Chondrocyte (in vitro differentiated cells): ENCODE measurements at regions not wholly inside any gene's neighbourhood (a gene's known extent, or its start where the extent isn't known, plus 50 kb on each side); places are given as distances from the start of the nearest gene placed in this dataset.

Experiments
- DNase-seq: peaks from one replicate; pipeline ENCODE4 v3.0.0; 2021; ENCODE audit warnings: mixed read lengths, low spot score
- H3K27ac Mint-ChIP-seq: one replicate; pipeline ENCODE4 v1.8.0; 2021; ENCODE audit warnings: mild to moderate bottlenecking, moderate library complexity, mixed read lengths; ENCODE audit not compliant: unreplicated experiment
- H3K27me3 Mint-ChIP-seq: 2 replicates; pipeline ENCODE4 v1.8.0; 2021; ENCODE audit warnings: low read depth, mixed read lengths
- H3K36me3 Mint-ChIP-seq: 2 replicates; pipeline ENCODE4 v1.8.0; 2021; ENCODE audit warnings: low read depth, mixed read lengths
- H3K4me1 Mint-ChIP-seq: 2 replicates; pipeline ENCODE4 v1.8.0; 2021; ENCODE audit warnings: low read depth, mild to moderate bottlenecking, mixed read lengths
- H3K4me3 Mint-ChIP-seq: one replicate; pipeline ENCODE4 v1.8.0; 2021; ENCODE audit warnings: mild to moderate bottlenecking, moderate library complexity, mixed read lengths; ENCODE audit not compliant: unreplicated experiment
- H3K9me3 Mint-ChIP-seq: 2 replicates; pipeline ENCODE4 v1.8.0; 2021; ENCODE audit warnings: low read depth, mixed read lengths
- TF ChIP-seq, protein P1 (sequence below): fragments of 200-600 bp; sonication (generic); IDR thresholded peaks from 2 replicates; pipeline ENCODE4 v1.5.0; 2021; ENCODE audit warnings: antibody characterized with exemption, mild to moderate bottlenecking, moderate library complexity

DNA sequence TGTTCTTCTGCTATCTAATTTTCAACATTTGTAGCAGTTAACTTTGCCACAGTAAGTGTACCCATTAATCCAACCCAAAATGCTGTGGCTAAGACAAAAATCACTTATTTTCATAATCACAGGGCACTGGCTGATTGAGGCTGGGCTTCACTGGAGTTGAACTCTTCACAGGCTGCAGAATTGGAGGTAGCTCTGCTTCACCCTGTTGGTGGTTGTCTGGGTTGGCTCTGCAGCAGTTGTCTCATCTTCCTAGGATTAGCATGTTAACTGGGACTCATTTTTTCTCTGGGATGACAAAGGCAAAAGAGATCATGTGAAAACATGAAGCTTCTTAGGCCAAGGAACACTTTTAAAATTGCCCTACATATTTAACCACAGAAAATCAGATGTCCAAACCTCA lies 518.9 kb downstream of the TLR4 start:
- no peaks in the 10 kb centered on the region for H3K9me3 Mint-ChIP-seq
- H3K4me3 Mint-ChIP-seq: no peak overlapping the region
- no peaks in the 10 kb centered on the region for H3K36me3 Mint-ChIP-seq
- H3K27ac Mint-ChIP-seq: no peak overlapping the region
- no peak for DNase-seq
- TF ChIP-seq, protein P1, sequence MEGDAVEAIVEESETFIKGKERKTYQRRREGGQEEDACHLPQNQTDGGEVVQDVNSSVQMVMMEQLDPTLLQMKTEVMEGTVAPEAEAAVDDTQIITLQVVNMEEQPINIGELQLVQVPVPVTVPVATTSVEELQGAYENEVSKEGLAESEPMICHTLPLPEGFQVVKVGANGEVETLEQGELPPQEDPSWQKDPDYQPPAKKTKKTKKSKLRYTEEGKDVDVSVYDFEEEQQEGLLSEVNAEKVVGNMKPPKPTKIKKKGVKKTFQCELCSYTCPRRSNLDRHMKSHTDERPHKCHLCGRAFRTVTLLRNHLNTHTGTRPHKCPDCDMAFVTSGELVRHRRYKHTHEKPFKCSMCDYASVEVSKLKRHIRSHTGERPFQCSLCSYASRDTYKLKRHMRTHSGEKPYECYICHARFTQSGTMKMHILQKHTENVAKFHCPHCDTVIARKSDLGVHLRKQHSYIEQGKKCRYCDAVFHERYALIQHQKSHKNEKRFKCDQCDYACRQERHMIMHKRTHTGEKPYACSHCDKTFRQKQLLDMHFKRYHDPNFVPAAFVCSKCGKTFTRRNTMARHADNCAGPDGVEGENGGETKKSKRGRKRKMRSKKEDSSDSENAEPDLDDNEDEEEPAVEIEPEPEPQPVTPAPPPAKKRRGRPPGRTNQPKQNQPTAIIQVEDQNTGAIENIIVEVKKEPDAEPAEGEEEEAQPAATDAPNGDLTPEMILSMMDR: no peak
- no peaks in the 10 kb centered on the region for H3K4me1 Mint-ChIP-seq
- H3K27me3 Mint-ChIP-seq: peaks cover 1% of the 10 kb centered on the region

DNA sequence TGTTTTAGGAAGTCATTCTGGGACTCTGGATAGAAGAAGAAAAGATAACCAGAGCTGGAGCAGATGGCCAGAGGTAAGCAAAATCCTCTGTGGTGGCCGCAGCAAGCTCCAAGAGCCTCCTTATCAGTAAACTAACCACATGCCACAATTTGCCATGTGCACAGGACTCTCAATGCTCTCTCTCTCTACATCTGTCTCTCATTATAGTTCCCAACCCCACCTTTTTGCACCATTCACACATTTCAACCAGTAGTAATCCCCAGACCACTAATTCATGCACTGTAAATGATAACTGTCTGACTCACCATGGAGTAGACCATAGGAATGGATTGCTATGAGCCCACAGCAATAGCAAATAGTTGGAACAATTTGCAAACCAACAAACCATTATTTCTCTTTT lies 526.1 kb downstream of the TLR4 start:
- TF ChIP-seq, protein P1: no peak
- Mint-ChIP-seq H3K4me3 (no peak overlapping the region), H3K4me1 (no peaks in the 10 kb centered on the region)

DNA sequence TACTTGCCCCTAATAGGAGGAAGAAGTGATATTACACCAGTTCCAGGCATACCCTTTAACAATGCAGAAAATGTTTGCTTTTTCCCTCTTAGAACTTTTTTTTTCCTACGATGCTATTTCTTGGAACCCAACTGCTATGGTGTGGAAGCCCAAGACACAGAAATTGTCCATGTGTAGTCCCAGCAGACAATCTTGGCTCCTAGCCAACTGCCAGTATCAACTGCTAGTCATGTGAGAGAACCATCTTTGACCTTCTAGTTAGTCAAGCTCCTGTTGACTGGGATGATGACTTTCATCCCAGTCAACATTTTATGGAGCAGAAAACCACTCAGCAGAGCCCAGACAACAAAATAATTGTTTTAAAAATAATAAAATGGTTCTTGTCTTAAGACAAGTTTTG lies 532.4 kb downstream of the TLR4 start:
- Mint-ChIP-seq H3K4me3 (no peak overlapping the region), H3K27ac (no peak overlapping the region), H3K9me3 (peaks cover 22% of the 10 kb centered on the region), H3K27me3 (no peaks in the 10 kb centered on the region), H3K4me1 (no peaks in the 10 kb centered on the region), H3K36me3 (no peaks in the 10 kb centered on the region)
- TF ChIP-seq, protein P1: no peak
- DNase-seq: no peak

More for the DNA sequence above, 526.1 kb downstream of the TLR4 start:
- Mint-ChIP-seq H3K27ac (no peak overlapping the region), H3K36me3 (no peaks in the 10 kb centered on the region), H3K27me3 (no peaks in the 10 kb centered on the region), H3K9me3 (peaks cover 2% of the 10 kb centered on the region)
- no peak for DNase-seq

DNA sequence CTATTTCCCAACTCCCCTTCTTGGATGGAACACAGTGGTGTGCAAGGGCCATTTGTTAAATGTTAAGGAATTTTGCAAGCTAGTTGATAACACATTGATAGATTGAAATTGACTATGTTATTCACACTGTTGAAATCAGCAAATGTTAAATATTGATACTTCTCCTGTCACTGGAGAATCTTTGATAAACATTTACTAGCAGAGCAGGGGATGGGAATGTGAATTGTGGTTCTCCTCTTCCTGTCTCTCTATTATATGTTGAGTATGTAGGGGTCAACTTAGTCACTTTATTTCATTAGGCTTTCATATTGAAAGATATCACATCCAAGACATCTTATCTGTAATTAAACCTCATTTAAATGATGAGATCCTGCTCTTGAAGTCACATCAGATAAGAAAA lies 533.9 kb downstream of the TLR4 start:
- Mint-ChIP-seq H3K9me3 (peaks cover 24% of the 10 kb centered on the region), H3K36me3 (no peaks in the 10 kb centered on the region), H3K4me1 (no peaks in the 10 kb centered on the region), H3K27me3 (no peaks in the 10 kb centered on the region), H3K27ac (no peak overlapping the region), H3K4me3 (no peak overlapping the region)
- TF ChIP-seq, protein P1: no peak
- DNase-seq: no peak

DNA sequence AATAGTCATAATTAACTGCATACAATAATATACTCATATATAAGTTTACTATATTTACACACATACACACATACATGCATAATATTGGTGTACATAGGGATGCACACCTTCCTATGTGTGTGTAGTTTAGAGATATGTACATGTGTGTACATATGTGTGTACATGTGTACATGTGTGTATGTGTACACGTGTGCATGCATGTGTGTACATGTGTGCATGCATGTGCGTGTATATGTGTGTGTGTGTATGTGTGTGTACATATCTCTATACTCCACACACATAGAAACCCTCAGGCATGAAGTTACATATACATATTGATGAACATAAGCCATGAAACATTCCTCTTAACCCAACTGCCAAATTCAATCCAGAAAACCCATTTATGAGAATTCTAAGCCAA lies 547.8 kb downstream of the TLR4 start:
- no peak overlapping the region for H3K4me3 Mint-ChIP-seq
- H3K4me1 Mint-ChIP-seq: no peaks in the 10 kb centered on the region
- DNase-seq: no peak
- peaks cover 19% of the 10 kb centered on the region for H3K9me3 Mint-ChIP-seq
- no peak overlapping the region for H3K27ac Mint-ChIP-seq
- no peaks in the 10 kb centered on the region for H3K27me3 Mint-ChIP-seq
- no peaks in the 10 kb centered on the region for H3K36me3 Mint-ChIP-seq
- TF ChIP-seq, protein P1: no peak
